ENCODE measurements at regions not wholly inside any gene's neighbourhood (a gene's known extent, or its start where the extent isn't known, plus 50 kb on each side); places are given as distances from the start of the nearest gene placed in this dataset.

- no peak for DNase-seq
Measured at GRCh38 chr18:2281523-2282199, 289.6 kb downstream of the METTL4 start.

GRCh38 chr18:2293109-2293839 is 278.0 kb downstream of the METTL4 start:
- no peak for DNase-seq

- DNase-seq = no peak
Measured at GRCh38 chr18:2301316-2301715, 270.0 kb downstream of the METTL4 start.

GRCh38 chr18:2302012-2302411 is 269.3 kb downstream of the METTL4 start:
- DNase-seq = no peak

- peak; percentile 69 for DNase-seq
Measured at GRCh38 chr18:2302628-2303516, 268.4 kb downstream of the METTL4 start.

GRCh38 chr18:2303517-2304238 is 267.6 kb downstream of the METTL4 start:
- DNase-seq = peak; percentile 31

GRCh38 chr18:2304378-2305175 is 266.7 kb downstream of the METTL4 start:
- DNase-seq = peak; percentile 52

GRCh38 chr18:2306606-2307005 is 264.7 kb downstream of the METTL4 start:
- no peak for DNase-seq

GRCh38 chr18:2310886-2311285 is 260.4 kb downstream of the METTL4 start:
- no peak for DNase-seq

- DNase-seq = no peak
Measured at GRCh38 chr18:2312440-2312839, 258.9 kb downstream of the METTL4 start.

GRCh38 chr18:2313332-2313731 is 258.0 kb downstream of the METTL4 start:
- DNase-seq = no peak

- no peak for DNase-seq
Measured at GRCh38 chr18:2316082-2316750, 255.1 kb downstream of the METTL4 start.

- no peak for DNase-seq
Measured at GRCh38 chr18:2316751-2317696, 254.3 kb downstream of the METTL4 start.

- no peak for DNase-seq
Measured at GRCh38 chr18:2324459-2324858, 246.8 kb downstream of the METTL4 start.

GRCh38 chr18:2325308-2325849 is 245.9 kb downstream of the METTL4 start:
- peak; percentile 26 for DNase-seq

GRCh38 chr18:2325933-2326332 is 245.4 kb downstream of the METTL4 start:
- no peak for DNase-seq

- DNase-seq = peak; percentile 41
Measured at GRCh38 chr18:2326999-2327398, 244.3 kb downstream of the METTL4 start.

GRCh38 chr18:2330764-2331163 is 240.5 kb downstream of the METTL4 start:
- no peak for DNase-seq

GRCh38 chr18:2331491-2331890 is 239.8 kb downstream of the METTL4 start:
- no peak for DNase-seq
